ENCODE measurements at regions not wholly inside any gene's neighbourhood (a gene's known extent, or its start where the extent isn't known, plus 50 kb on each side); places are given as distances from the start of the nearest gene placed in this dataset.

DNA sequence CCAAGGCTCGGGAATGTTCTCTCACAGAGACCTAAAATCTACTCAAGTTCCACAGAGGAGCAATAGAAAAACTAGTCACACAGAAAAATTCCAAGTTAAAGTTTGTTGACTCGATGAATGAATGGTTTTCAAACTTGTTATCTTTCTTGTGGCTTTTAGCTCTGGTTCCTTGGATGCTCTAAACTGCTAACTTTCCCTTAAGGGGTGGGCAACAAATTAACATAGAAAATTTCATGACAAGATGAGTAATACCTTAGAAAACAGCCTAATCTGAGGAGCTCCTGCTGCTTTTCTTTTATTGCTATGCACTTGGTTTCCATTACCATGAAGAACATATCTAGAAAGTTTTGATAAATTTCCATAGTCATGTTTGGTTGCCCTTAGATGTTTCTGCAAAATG lies 100.2 kb upstream of the CCDC112 start:
- in situ Hi-C loops (cut with MboI) (no loop called here), intact Hi-C loops (cut with micrococcal nuclease; ENCODE audit: unreplicated experiment) (no loop called here)
- WGBS (ENCODE audit: insufficient coverage, insufficient replicate concordance, low lambda C conversion rate, missing lambda C conversion rate): 22% methylated on average over 2 of the region's 2 CpGs
- Histone ChIP-seq H3K4me3 (no peak overlapping the region), H3K27me3 (replicated peaks in 1 of 2; ENCODE audit: control insufficient read depth in 2 of 2, insufficient read depth in 2 of 2, low read length in 1 of 2) (no peaks in the 10 kb centered on the region), H3K79me2 (ENCODE audit: control insufficient read depth, insufficient read depth, low read length) (no peaks in the 10 kb centered on the region), H3K36me3 (ENCODE audit: control insufficient read depth in 2 of 2, insufficient read depth in 2 of 2, low read length in 1 of 2) (no peaks in the 10 kb centered on the region), H2AFZ (ENCODE audit: control insufficient read depth, low read depth, low read length) (no peak overlapping the region), H3K9ac (ENCODE audit: control insufficient read depth, insufficient read depth, low read length) (no peak overlapping the region), H4K20me1 (ENCODE audit: control insufficient read depth, insufficient read depth) (no peaks in the 10 kb centered on the region), H3K27ac (ENCODE audit: control insufficient read depth, insufficient read depth) (no peak overlapping the region), H3K9me3 (replicated peaks; ENCODE audit: control insufficient read depth, insufficient read depth, low read length) (no peaks in the 10 kb centered on the region; the same call in 2 of the 3 replicates), H3K4me1 (ENCODE audit: control insufficient read depth, insufficient read depth, low read length) (no peaks in the 10 kb centered on the region), H3K4me2 (ENCODE audit: control insufficient read depth, insufficient read depth) (no peak overlapping the region)
- FAIRE-seq (no peak), ATAC-seq (no peak), DNase-seq (ENCODE audit: low read depth, low spot score) (no peak)
- BruUV-seq (replicated peaks): no TSS peak
- RAD21 ChIA-PET (ENCODE audit: unreplicated experiment): no interaction called here
- POLR2A ChIA-PET: no interaction called here
- TF ChIP-seq, protein P1, sequence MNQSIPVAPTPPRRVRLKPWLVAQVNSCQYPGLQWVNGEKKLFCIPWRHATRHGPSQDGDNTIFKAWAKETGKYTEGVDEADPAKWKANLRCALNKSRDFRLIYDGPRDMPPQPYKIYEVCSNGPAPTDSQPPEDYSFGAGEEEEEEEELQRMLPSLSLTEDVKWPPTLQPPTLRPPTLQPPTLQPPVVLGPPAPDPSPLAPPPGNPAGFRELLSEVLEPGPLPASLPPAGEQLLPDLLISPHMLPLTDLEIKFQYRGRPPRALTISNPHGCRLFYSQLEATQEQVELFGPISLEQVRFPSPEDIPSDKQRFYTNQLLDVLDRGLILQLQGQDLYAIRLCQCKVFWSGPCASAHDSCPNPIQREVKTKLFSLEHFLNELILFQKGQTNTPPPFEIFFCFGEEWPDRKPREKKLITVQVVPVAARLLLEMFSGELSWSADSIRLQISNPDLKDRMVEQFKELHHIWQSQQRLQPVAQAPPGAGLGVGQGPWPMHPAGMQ (IDR thresholded peaks at IDR 0.05; ENCODE audit: borderline replicate concordance): no peak
- no peak for TF ChIP-seq TCF12 (IDR thresholded peaks at IDR 0.05; ENCODE audit: low read depth, low read length)
- TF ChIP-seq POLR2A (IDR thresholded peaks at IDR 0.05; ENCODE audit: low read depth, low read length): no peak
- no peak for TF ChIP-seq EGR1 (IDR thresholded peaks at IDR 0.05; ENCODE audit: borderline replicate concordance in 1 of 2, low read depth in 2 of 2, low read length in 2 of 2)
- TF ChIP-seq TARDBP (IDR thresholded peaks at IDR 0.05; ENCODE audit: borderline replicate concordance): no peak
- no peak for TF ChIP-seq BACH1 (IDR thresholded peaks at IDR 0.05; ENCODE audit: borderline replicate concordance)
- no peak for TF ChIP-seq SIX5 (IDR thresholded peaks at IDR 0.05; ENCODE audit: low read depth, low read length, severe bottlenecking)
- no peak for TF ChIP-seq KDM1A (IDR thresholded peaks at IDR 0.05; ENCODE audit: borderline replicate concordance)
- no peak for TF ChIP-seq STAT3 (IDR thresholded peaks at IDR 0.05; ENCODE audit: low read depth, low read length)
- no peak for TF ChIP-seq SP1 (IDR thresholded peaks at IDR 0.05; ENCODE audit: low read depth, low read length)
- TF ChIP-seq ZNF207 (IDR thresholded peaks at IDR 0.05; ENCODE audit: borderline replicate concordance): no peak
- TF ChIP-seq IKZF1 (conservative IDR thresholded peaks at IDR 0.05): no peak
- TF ChIP-seq ESRRA (IDR thresholded peaks at IDR 0.05; ENCODE audit: low read length): no peak
- no peak for TF ChIP-seq TCF3 (IDR thresholded peaks at IDR 0.05; ENCODE audit: borderline replicate concordance, insufficient read depth, low read depth, low read length)
- TF ChIP-seq, protein P2, sequence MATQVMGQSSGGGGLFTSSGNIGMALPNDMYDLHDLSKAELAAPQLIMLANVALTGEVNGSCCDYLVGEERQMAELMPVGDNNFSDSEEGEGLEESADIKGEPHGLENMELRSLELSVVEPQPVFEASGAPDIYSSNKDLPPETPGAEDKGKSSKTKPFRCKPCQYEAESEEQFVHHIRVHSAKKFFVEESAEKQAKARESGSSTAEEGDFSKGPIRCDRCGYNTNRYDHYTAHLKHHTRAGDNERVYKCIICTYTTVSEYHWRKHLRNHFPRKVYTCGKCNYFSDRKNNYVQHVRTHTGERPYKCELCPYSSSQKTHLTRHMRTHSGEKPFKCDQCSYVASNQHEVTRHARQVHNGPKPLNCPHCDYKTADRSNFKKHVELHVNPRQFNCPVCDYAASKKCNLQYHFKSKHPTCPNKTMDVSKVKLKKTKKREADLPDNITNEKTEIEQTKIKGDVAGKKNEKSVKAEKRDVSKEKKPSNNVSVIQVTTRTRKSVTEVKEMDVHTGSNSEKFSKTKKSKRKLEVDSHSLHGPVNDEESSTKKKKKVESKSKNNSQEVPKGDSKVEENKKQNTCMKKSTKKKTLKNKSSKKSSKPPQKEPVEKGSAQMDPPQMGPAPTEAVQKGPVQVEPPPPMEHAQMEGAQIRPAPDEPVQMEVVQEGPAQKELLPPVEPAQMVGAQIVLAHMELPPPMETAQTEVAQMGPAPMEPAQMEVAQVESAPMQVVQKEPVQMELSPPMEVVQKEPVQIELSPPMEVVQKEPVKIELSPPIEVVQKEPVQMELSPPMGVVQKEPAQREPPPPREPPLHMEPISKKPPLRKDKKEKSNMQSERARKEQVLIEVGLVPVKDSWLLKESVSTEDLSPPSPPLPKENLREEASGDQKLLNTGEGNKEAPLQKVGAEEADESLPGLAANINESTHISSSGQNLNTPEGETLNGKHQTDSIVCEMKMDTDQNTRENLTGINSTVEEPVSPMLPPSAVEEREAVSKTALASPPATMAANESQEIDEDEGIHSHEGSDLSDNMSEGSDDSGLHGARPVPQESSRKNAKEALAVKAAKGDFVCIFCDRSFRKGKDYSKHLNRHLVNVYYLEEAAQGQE (IDR thresholded peaks at IDR 0.05; ENCODE audit: low read depth, low read length): no peak
- CTCF ChIA-PET: no interaction called here
- SMC1A ChIA-PET (ENCODE audit: uncharacterized antibody, unreplicated experiment): interaction anchor here (1.1 kb wide), 1 partner anchor 10 kb away, joined by 3 read pairs; no protein-coding TSS in a partner anchor

Measured in GM12878 (cell line).